Endothelial cell of umbilical vein (primary cell): ENCODE measurements at regions not wholly inside any gene's neighbourhood (a gene's known extent, or its start where the extent isn't known, plus 50 kb on each side); places are given as distances from the start of the nearest gene placed in this dataset.

ENCODE experiments used
- BruUV-seq: library from RNA; stranded (reverse); fragments of 400-500 nt; replicated peaks from 2 replicates; lab custom pipeline; 2021; lab: Mats Ljungman, UMichigan
- CTCF ChIA-PET: fragments of 300-600, 350-600 bp; sonication (Branson Sonifier 250); formaldehyde crosslinking; loops from one replicate; lab custom pipeline; 2021; ENCODE audit warnings: antibody characterized with exemption, inconsistent platforms; lab: Charles Lee
- POLR2A ChIA-PET: fragments of 300-600, 350-600 bp; sonication (Branson Sonifier 250); formaldehyde crosslinking; loops from one replicate; lab custom pipeline; 2021; ENCODE audit warnings: antibody characterized with exemption, inconsistent platforms; lab: Charles Lee
- DNase-seq: peaks from one replicate; pipeline ENCODE4 v3.0.0-alpha.2; 2011; ENCODE audit warnings: low read depth, low spot score
- FAIRE-seq: peaks from 2 replicates; lab custom pipeline; 2011; peaks lifted over from hg19 to GRCh38; lab: Jason Lieb, UNC
- H2AFZ ChIP-seq: 2 replicates; pipeline ENCODE4 v1.6.0; 2012; ENCODE audit warnings: low read depth, low read length, control low read depth, inconsistent platforms
- H3K27ac ChIP-seq: 2 replicates; pipeline ENCODE4 v1.5.1; 2011; ENCODE audit warnings: low read depth, mild to moderate bottlenecking, control low read depth, low read length, moderate library complexity; ENCODE audit not compliant: insufficient read depth
- H3K27me3 ChIP-seq, 2 experiments: 2 replicates each; pipeline versions ENCODE4 v1.6.0 to v1.6.1; 2011; ENCODE audit warnings: low read length in 2 of 2, mixed read lengths in 1 of 2; ENCODE audit not compliant: control insufficient read depth in 2 of 2, insufficient read depth in 2 of 2
- H3K36me3 ChIP-seq, 2 experiments: 2 replicates in 1 of 2; 3 replicates in 1 of 2; pipeline ENCODE4 v1.5.1; 2011; ENCODE audit warnings: low read length in 2 of 2, mild to moderate bottlenecking in 1 of 2, moderate library complexity in 1 of 2; ENCODE audit not compliant: control insufficient read depth in 2 of 2, insufficient read depth in 2 of 2; ENCODE audit errors: extremely low read depth in 1 of 2
- H3K4me1 ChIP-seq: 3 replicates; pipeline ENCODE4 v1.5.1; 2011; ENCODE audit warnings: mild to moderate bottlenecking, low read length; ENCODE audit not compliant: control insufficient read depth, insufficient read depth; ENCODE audit errors: extremely low read depth
- H3K4me2 ChIP-seq: 2 replicates; pipeline ENCODE4 v1.6.1; 2011; ENCODE audit warnings: low read length, control low read depth, mixed read lengths; ENCODE audit not compliant: insufficient read depth
- H3K4me3 ChIP-seq, 3 experiments: fragments of 200-600 bp in 1 of 3; sonication (generic), shearing (Covaris generic) in 1 of 3; replicated peaks in 1 of 3; 2 replicates each; pipeline ENCODE4 v1.5.1; 2011 to 2016; ENCODE audit warnings: control low read depth in 3 of 3, low read length in 3 of 3, mild to moderate bottlenecking in 2 of 3, inconsistent platforms in 1 of 3, low read depth in 1 of 3, moderate library complexity in 1 of 3; ENCODE audit not compliant: insufficient read depth in 1 of 3
- H3K79me2 ChIP-seq: 2 replicates; pipeline ENCODE4 v1.6.0; 2012; ENCODE audit warnings: low read length, inconsistent platforms; ENCODE audit not compliant: control insufficient read depth, insufficient read depth
- H3K9ac ChIP-seq: replicated peaks from 2 replicates; pipeline ENCODE3; 2011; ENCODE audit warnings: low read length, control low read depth; ENCODE audit not compliant: insufficient read depth; ENCODE audit errors: extremely low read depth
- H3K9me1 ChIP-seq: replicated peaks from 3 replicates; pipeline ENCODE4 v1.6.0; 2011; ENCODE audit warnings: mild to moderate bottlenecking, low read length; ENCODE audit not compliant: control insufficient read depth, insufficient read depth; ENCODE audit errors: extremely low read depth
- H3K9me3 ChIP-seq: replicated peaks from 2 replicates; pipeline ENCODE4 v1.5.1; 2012; ENCODE audit warnings: low read length, inconsistent platforms; ENCODE audit not compliant: control insufficient read depth, insufficient read depth
- H4K20me1 ChIP-seq: replicated peaks from 2 replicates; pipeline ENCODE3; 2011; ENCODE audit warnings: mild to moderate bottlenecking, low read length; ENCODE audit not compliant: control insufficient read depth, insufficient read depth; ENCODE audit errors: extremely low read depth
- CTCF ChIP-seq, 2 donors: IDR thresholded peaks; 1 replicate in 1 of 2; 2 replicates in 1 of 2; pipeline ENCODE4 v1.5.1; 2011; ENCODE audit warnings: low read length in 2 of 2, mild to moderate bottlenecking in 2 of 2, moderate library complexity in 2 of 2, control low read depth in 1 of 2, inconsistent platforms in 1 of 2, low read depth in 1 of 2; ENCODE audit not compliant: insufficient read depth in 1 of 2; ENCODE audit errors: extremely low read depth in 1 of 2
- EZH2 ChIP-seq: IDR thresholded peaks from 2 replicates; pipeline ENCODE4 v1.6.1; 2012; ENCODE audit warnings: borderline replicate concordance, low read depth, mild to moderate bottlenecking, moderate library complexity, low read length, inconsistent platforms; ENCODE audit not compliant: severe bottlenecking
- FOS ChIP-seq: IDR thresholded peaks from 2 replicates; pipeline ENCODE4 v1.6.1; 2011; ENCODE audit warnings: mild to moderate bottlenecking, low read length, moderate library complexity, borderline replicate concordance; ENCODE audit not compliant: insufficient read depth
- GATA2 ChIP-seq: IDR thresholded peaks from 2 replicates; pipeline ENCODE4 v1.7.0; 2011; ENCODE audit warnings: low read depth, mild to moderate bottlenecking, moderate library complexity, mixed read lengths, low read length; ENCODE audit not compliant: insufficient read length, insufficient read depth
- JUN ChIP-seq: IDR thresholded peaks from 2 replicates; pipeline ENCODE4 v1.6.1; 2011; ENCODE audit warnings: borderline replicate concordance, low read depth; ENCODE audit not compliant: insufficient read length, insufficient read depth
- MYC ChIP-seq: IDR thresholded peaks from one replicate; pipeline ENCODE4 v1.6.1; 2011; ENCODE audit warnings: mild to moderate bottlenecking, low read depth, low read length
- POLR2A ChIP-seq: IDR thresholded peaks from 2 replicates; pipeline ENCODE4 v1.6.1; 2012; ENCODE audit warnings: low read depth, mild to moderate bottlenecking, control low read depth, low read length
- POLR2AphosphoS5 ChIP-seq: IDR thresholded peaks from 2 replicates; pipeline ENCODE4 v1.6.1; 2012; ENCODE audit warnings: low read depth, mild to moderate bottlenecking, control low read depth, low read length, moderate library complexity; ENCODE audit not compliant: insufficient read depth
- dilution Hi-C: fragments of 300-500 bp; cut with MboI; formaldehyde crosslinking; loops from one replicate; pipeline ENCODE4 v1.15.0; 2019; ENCODE audit warnings: low sequenced_read_pairs; ENCODE audit not compliant: extremely low pct_ligation_motif_present
- intact Hi-C: fragments of 100-400 bp; cut with micrococcal nuclease; formaldehyde crosslinking; loops from one replicate; pipeline ENCODE4 v1.10.0; 2022
- TF ChIP-seq, protein P1 (sequence below): IDR thresholded peaks from 2 replicates; pipeline ENCODE4 v1.6.1; 2011; ENCODE audit not compliant: insufficient read depth, insufficient read length

- Histone ChIP-seq H3K79me2 (no peaks in the 10 kb centered on the region), H3K27me3 (no peaks in the 10 kb centered on the region), H2AFZ (no peak overlapping the region), H3K9me1 (no peaks in the 10 kb centered on the region), H3K4me3 (no peak overlapping the region), H3K4me2 (no peak overlapping the region), H3K27ac (no peak overlapping the region), H3K4me1 (no peaks in the 10 kb centered on the region), H3K36me3 (no peaks in the 10 kb centered on the region), H3K9me3 (peaks cover 4% of the 10 kb centered on the region), H4K20me1 (no peaks in the 10 kb centered on the region), H3K9ac (no peak overlapping the region)
- dilution Hi-C loops (no loop called here), intact Hi-C loops (no loop called here)
- no TSS peak for BruUV-seq
- FAIRE-seq = no peak
- ChIA-PET POLR2A (no interaction called here), CTCF (no interaction called here)
- no peak for DNase-seq
- TF ChIP-seq MYC = no peak
- no peak for TF ChIP-seq FOS
- no peak for TF ChIP-seq POLR2A
- TF ChIP-seq, protein P1, sequence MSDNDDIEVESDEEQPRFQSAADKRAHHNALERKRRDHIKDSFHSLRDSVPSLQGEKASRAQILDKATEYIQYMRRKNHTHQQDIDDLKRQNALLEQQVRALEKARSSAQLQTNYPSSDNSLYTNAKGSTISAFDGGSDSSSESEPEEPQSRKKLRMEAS = no peak
- TF ChIP-seq POLR2AphosphoS5 = no peak
- no peak for TF ChIP-seq GATA2
- no peak for TF ChIP-seq EZH2
Measured at GRCh38 chr5:50320131-50320749, 120.8 kb downstream of the EMB start.

- no peak for FAIRE-seq
- Histone ChIP-seq H3K27me3 (no peaks in the 10 kb centered on the region), H3K4me1 (no peaks in the 10 kb centered on the region), H2AFZ (no peak overlapping the region), H3K36me3 (no peaks in the 10 kb centered on the region), H3K9ac (no peak overlapping the region), H3K27ac (no peak overlapping the region), H3K9me1 (no peaks in the 10 kb centered on the region), H3K9me3 (peaks cover 4% of the 10 kb centered on the region), H3K79me2 (no peaks in the 10 kb centered on the region), H3K4me2 (no peak overlapping the region), H3K4me3 (no peak overlapping the region), H4K20me1 (no peaks in the 10 kb centered on the region)
- TF ChIP-seq CTCF (IDR thresholded peaks at IDR 0.05; ENCODE audit: extremely low read depth in 1 of 2, insufficient read depth in 1 of 2, low read depth in 1 of 2, low read length in 2 of 2) (no peak), FOS (no peak), GATA2 (no peak), EZH2 (no peak), POLR2AphosphoS5 (no peak), JUN (no peak)
- intact Hi-C loops (no loop called here), dilution Hi-C loops (no loop called here)
- ChIA-PET CTCF (no interaction called here), POLR2A (no interaction called here)
- BruUV-seq = no TSS peak
- no peak for DNase-seq
Measured at GRCh38 chr5:50318220-50318619, 122.9 kb downstream of the EMB start.
